ENCODE measurements at regions not wholly inside any gene's neighbourhood (a gene's known extent, or its start where the extent isn't known, plus 50 kb on each side); places are given as distances from the start of the nearest gene placed in this dataset.

DNA sequence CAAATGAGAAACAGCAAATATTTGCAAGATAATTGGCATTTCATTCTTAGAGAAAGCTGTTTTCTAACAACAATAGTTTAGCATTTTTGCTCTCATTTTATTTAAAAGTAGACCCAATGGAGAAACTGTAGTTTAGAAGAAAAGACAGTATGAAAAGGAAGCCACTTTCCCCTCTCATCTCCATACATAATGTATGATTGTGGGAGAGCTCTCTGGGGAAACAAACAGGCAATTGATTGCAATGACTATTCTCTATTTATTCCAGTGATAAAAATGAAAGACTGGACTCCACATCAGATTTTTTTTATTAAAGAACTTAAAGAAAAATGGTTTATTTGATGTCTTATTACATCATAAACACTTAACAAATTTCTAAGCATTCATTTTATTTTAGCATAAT is 116.8 kb upstream of the SASH1 start:
- no peaks in the 10 kb centered on the region for H3K36me3 ChIP-seq
- H3K4me1 ChIP-seq (ENCODE audit: control insufficient read depth in 1 of 2, insufficient read depth in 1 of 2, low read depth in 1 of 2, low read length in 1 of 2): no peaks in the 10 kb centered on the region
- H3K27ac ChIP-seq: no peak overlapping the region
- TF ChIP-seq, protein P1, sequence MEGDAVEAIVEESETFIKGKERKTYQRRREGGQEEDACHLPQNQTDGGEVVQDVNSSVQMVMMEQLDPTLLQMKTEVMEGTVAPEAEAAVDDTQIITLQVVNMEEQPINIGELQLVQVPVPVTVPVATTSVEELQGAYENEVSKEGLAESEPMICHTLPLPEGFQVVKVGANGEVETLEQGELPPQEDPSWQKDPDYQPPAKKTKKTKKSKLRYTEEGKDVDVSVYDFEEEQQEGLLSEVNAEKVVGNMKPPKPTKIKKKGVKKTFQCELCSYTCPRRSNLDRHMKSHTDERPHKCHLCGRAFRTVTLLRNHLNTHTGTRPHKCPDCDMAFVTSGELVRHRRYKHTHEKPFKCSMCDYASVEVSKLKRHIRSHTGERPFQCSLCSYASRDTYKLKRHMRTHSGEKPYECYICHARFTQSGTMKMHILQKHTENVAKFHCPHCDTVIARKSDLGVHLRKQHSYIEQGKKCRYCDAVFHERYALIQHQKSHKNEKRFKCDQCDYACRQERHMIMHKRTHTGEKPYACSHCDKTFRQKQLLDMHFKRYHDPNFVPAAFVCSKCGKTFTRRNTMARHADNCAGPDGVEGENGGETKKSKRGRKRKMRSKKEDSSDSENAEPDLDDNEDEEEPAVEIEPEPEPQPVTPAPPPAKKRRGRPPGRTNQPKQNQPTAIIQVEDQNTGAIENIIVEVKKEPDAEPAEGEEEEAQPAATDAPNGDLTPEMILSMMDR (IDR thresholded peaks at IDR 0.05): no peak
- no peak overlapping the region for H3K4me3 ChIP-seq (ENCODE audit: low read depth in 1 of 2, low read length in 1 of 2)
- peaks cover 8% of the 10 kb centered on the region for H3K27me3 ChIP-seq
- H3K9me3 ChIP-seq: no peaks in the 10 kb centered on the region

DNA sequence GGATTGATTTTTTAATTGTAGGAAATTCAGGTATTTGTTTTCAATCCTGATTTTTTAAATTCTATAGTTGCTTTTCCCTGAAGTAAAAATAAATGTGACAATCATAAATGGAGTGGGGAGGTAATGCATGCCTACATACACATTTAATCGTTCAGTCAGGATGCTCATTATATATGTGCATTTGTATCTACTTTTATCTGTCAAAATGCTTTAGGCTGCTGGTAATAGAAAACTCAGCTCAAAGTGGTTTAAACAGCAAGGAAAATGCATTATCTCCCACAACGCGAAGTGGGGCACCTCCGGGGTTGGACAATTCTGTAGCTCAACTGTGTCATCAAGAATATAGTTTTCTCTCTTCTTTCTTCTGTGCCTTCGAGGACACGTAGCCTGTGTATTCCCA is 116.4 kb upstream of the SASH1 start:
- Histone ChIP-seq H3K36me3 (no peaks in the 10 kb centered on the region), H3K27me3 (peaks cover 4% of the 10 kb centered on the region), H3K27ac (no peak overlapping the region), H3K9me3 (no peaks in the 10 kb centered on the region), H3K4me3 (ENCODE audit: low read depth in 1 of 2, low read length in 1 of 2) (no peak overlapping the region), H3K4me1 (ENCODE audit: control insufficient read depth in 1 of 2, insufficient read depth in 1 of 2, low read depth in 1 of 2, low read length in 1 of 2) (no peaks in the 10 kb centered on the region)
- TF ChIP-seq, protein P1 (IDR thresholded peaks at IDR 0.05): no peak

DNA sequence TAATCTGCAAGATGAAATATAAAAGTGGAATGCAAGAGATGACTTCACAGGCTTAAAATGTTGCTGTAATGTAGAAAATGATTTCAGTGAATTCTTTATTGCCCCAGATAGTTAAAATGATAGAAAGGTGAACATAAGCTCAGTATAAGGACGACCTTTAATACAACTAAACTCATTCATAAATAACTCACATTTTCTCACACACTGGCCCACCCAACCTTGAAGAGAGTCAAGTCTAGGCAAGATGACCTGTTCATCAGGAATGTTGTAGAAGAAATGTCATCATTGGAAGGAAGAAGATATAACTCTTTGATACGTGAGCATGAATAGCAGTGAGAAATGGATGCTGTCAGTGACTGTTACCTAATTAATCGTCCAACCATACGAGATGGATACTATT is 111.1 kb upstream of the SASH1 start:
- TF ChIP-seq, protein P1 (IDR thresholded peaks at IDR 0.05): no peak
- Histone ChIP-seq H3K4me1 (ENCODE audit: control insufficient read depth in 1 of 2, insufficient read depth in 1 of 2, low read depth in 1 of 2, low read length in 1 of 2) (no peaks in the 10 kb centered on the region), H3K9me3 (no peaks in the 10 kb centered on the region), H3K27ac (no peak overlapping the region), H3K36me3 (no peaks in the 10 kb centered on the region), H3K4me3 (ENCODE audit: low read depth in 1 of 2, low read length in 1 of 2) (no peak overlapping the region), H3K27me3 (no peaks in the 10 kb centered on the region)

GRCh38 chr6:148235446-148235845 is 107.2 kb upstream of the SASH1 start:
- no peaks in the 10 kb centered on the region for H3K36me3 ChIP-seq
- no peaks in the 10 kb centered on the region for H3K27me3 ChIP-seq
- TF ChIP-seq, protein P1 (IDR thresholded peaks at IDR 0.05): no peak
- H3K9me3 ChIP-seq: no peaks in the 10 kb centered on the region
- no peak overlapping the region for H3K4me3 ChIP-seq (ENCODE audit: low read depth in 1 of 2, low read length in 1 of 2)
- H3K27ac ChIP-seq: no peak overlapping the region
- no peaks in the 10 kb centered on the region for H3K4me1 ChIP-seq (ENCODE audit: control insufficient read depth in 1 of 2, insufficient read depth in 1 of 2, low read depth in 1 of 2, low read length in 1 of 2)

DNA sequence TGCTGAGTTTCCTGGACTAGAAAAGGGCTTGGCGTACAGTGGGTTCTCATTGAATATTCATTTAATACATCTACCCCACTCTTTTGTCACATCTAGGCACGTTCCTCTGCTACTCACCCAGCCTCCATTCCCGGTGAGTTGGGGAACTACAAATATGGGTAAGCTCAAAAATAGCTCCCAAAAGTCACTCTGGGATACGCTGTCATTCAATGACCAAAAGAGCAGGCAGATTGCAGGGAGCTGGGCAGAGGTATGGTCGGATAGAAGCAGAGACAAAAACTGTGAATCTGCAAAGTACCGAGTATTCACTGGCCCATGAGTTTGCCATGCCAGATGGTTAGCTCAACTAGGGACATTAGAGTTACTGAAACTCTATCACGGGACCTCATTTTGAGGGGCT is 103.9 kb upstream of the SASH1 start:
- no peaks in the 10 kb centered on the region for H3K36me3 ChIP-seq
- no peak overlapping the region for H3K4me3 ChIP-seq (ENCODE audit: low read depth in 1 of 2, low read length in 1 of 2)
- TF ChIP-seq, protein P1 (IDR thresholded peaks at IDR 0.05): no peak
- H3K27ac ChIP-seq: no peak overlapping the region
- H3K9me3 ChIP-seq: no peaks in the 10 kb centered on the region
- no peaks in the 10 kb centered on the region for H3K27me3 ChIP-seq
- H3K4me1 ChIP-seq (ENCODE audit: control insufficient read depth in 1 of 2, insufficient read depth in 1 of 2, low read depth in 1 of 2, low read length in 1 of 2): no peaks in the 10 kb centered on the region

DNA sequence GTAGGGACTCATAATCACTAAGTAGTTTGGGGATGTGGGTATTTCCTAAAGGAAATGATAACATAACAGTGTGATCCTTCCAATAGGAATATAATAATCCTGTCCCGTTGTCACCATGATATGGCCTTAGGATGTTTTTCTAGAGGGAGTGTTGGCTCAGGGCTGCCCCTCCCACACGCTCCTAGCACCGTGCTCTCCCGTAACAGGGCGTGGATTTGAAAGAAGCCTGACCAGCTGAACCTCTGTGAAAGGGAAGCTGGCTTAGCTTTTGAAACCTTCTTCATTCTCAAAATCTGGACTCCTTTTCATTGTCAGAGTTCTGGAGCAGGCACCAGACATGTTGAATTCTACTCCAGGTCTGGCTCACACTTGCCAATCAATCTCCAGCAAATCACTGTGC is 103.4 kb upstream of the SASH1 start:
- Histone ChIP-seq H3K9me3 (no peaks in the 10 kb centered on the region), H3K4me1 (ENCODE audit: control insufficient read depth in 1 of 2, insufficient read depth in 1 of 2, low read depth in 1 of 2, low read length in 1 of 2) (no peaks in the 10 kb centered on the region), H3K36me3 (no peaks in the 10 kb centered on the region), H3K27ac (no peak overlapping the region), H3K4me3 (ENCODE audit: low read depth in 1 of 2, low read length in 1 of 2) (no peak overlapping the region), H3K27me3 (no peaks in the 10 kb centered on the region)
- TF ChIP-seq, protein P1 (IDR thresholded peaks at IDR 0.05): no peak

All from neutrophil (primary cell).